HCT116 (cell line): ENCODE measurements at regions not wholly inside any gene's neighbourhood (a gene's known extent, or its start where the extent isn't known, plus 50 kb on each side); places are given as distances from the start of the nearest gene placed in this dataset.

Source experiments
- ATAC-seq: fragments of 200-7000 bp; cut with Tn5 transposase; 2 replicates; pipeline ENCODE4 v1.9.1; 2020; ENCODE audit warnings: mild to moderate bottlenecking, moderate library complexity
- BruUV-seq: library from RNA; stranded (reverse); fragments of 400-500 nt; replicated peaks from 2 replicates; lab custom pipeline; 2021; lab: Mats Ljungman, UMichigan
- CTCF ChIA-PET: fragments of 300-600 bp; sonication (Branson Sonifier 250); formaldehyde crosslinking; loops from one replicate; lab custom pipeline; 2021; ENCODE audit warnings: antibody characterized with exemption; lab: Charles Lee
- POLR2A ChIA-PET: fragments of 300-600, 350-600 bp; sonication (Branson Sonifier 250); formaldehyde crosslinking; loops from one replicate; lab custom pipeline; 2021; ENCODE audit warnings: antibody characterized with exemption; lab: Charles Lee
- RAD21 ChIA-PET, 2 experiments: fragments of 300-600 bp; sonication (Branson Sonifier 250); formaldehyde crosslinking; loops; one replicate each; lab custom pipeline; 2023; ENCODE audit warnings: low total read pairs in 2 of 2; ENCODE audit not compliant: uncharacterized antibody in 2 of 2, unreplicated experiment in 2 of 2, low non-redundant PET in 1 of 2; lab: Charles Lee
- DNase-seq: peaks from one replicate; pipeline ENCODE4 v3.0.0-alpha.2; 2010; ENCODE audit warnings: low read depth, low spot score
- H2AFZ ChIP-seq: fragments of 200-600 bp; shearing (Covaris generic), sonication (generic); 2 replicates; pipeline ENCODE4 v1.6.1; 2017; ENCODE audit warnings: low read depth, mixed run types, mixed read lengths, antibody characterized with exemption, low read length; ENCODE audit not compliant: poor library complexity, severe bottlenecking
- H3K27ac ChIP-seq: 2 replicates; pipeline ENCODE4 v1.5.1; 2012; ENCODE audit warnings: low read depth, low read length
- H3K27me3 ChIP-seq: fragments of 200-600 bp; sonication (generic); 2 replicates; pipeline ENCODE4 v1.6.1; 2016; ENCODE audit warnings: mixed run types, low read length, mixed read lengths; ENCODE audit not compliant: insufficient read depth
- H3K36me3 ChIP-seq, 2 experiments: fragments of 200-500 bp in 1 of 2; fragments of 200-600 bp in 1 of 2; sonication (Bioruptor generic) in 1 of 2; sonication (generic) in 1 of 2; 2 replicates each; pipeline versions ENCODE4 v1.5.1 to v1.6.1; 2014 to 2016; ENCODE audit warnings: low read length in 2 of 2, inconsistent platforms in 1 of 2, mixed read lengths in 1 of 2, mixed run types in 1 of 2; ENCODE audit not compliant: insufficient read depth in 2 of 2, control insufficient read depth in 1 of 2
- H3K4me1 ChIP-seq, 2 experiments: fragments of 200-600 bp in 1 of 2; sonication (generic) in 1 of 2; 2 replicates each; pipeline versions ENCODE4 v1.5.1 to v1.6.1; 2012 to 2017; ENCODE audit warnings: low read length in 2 of 2, inconsistent platforms in 1 of 2, mild to moderate bottlenecking in 1 of 2, mixed read lengths in 1 of 2, mixed run types in 1 of 2, moderate library complexity in 1 of 2; ENCODE audit not compliant: insufficient read depth in 2 of 2, control insufficient read depth in 1 of 2
- H3K4me2 ChIP-seq: fragments of 200-600 bp; sonication (generic); 2 replicates; pipeline ENCODE4 v1.6.1; 2017; ENCODE audit warnings: mixed run types, low read length, mixed read lengths
- H3K4me3 ChIP-seq, 2 experiments: fragments of 200-600 bp in 1 of 2; sonication (generic) in 1 of 2; replicated peaks in 1 of 2; 2 replicates each; pipeline ENCODE4 v1.5.1; 2011 to 2016; ENCODE audit warnings: low read length in 2 of 2, control low read depth in 1 of 2, low read depth in 1 of 2, mild to moderate bottlenecking in 1 of 2, mixed read lengths in 1 of 2, mixed run types in 1 of 2
- H3K79me2 ChIP-seq: fragments of 200-600 bp; sonication (generic); 2 replicates; pipeline ENCODE4 v1.6.1; 2017; ENCODE audit warnings: mild to moderate bottlenecking, mixed run types, low read length, moderate library complexity, mixed read lengths; ENCODE audit not compliant: insufficient read depth
- H3K9ac ChIP-seq: fragments of 200-600 bp; sonication (generic); 2 replicates; pipeline ENCODE4 v1.6.1; 2016; ENCODE audit warnings: low read length, mixed read lengths
- H3K9me2 ChIP-seq: fragments of 200-600 bp; sonication (generic), shearing (Covaris generic); 2 replicates; pipeline ENCODE4 v1.6.1; 2017; ENCODE audit warnings: mixed run types, mild to moderate bottlenecking, moderate library complexity; ENCODE audit not compliant: insufficient read depth
- H3K9me3 ChIP-seq, 2 experiments: fragments of 200-500 bp in 1 of 2; fragments of 200-600 bp in 1 of 2; sonication (Bioruptor generic) in 1 of 2; sonication (generic) in 1 of 2; 2 replicates each; pipeline ENCODE4 v1.6.1; 2014 to 2017; ENCODE audit warnings: low read length in 2 of 2, mixed read lengths in 2 of 2, inconsistent platforms in 1 of 2, low read depth in 1 of 2, mild to moderate bottlenecking in 1 of 2, mixed run types in 1 of 2, moderate library complexity in 1 of 2; ENCODE audit not compliant: control insufficient read depth in 1 of 2, insufficient read depth in 1 of 2
- H4K20me1 ChIP-seq: fragments of 200-600 bp; sonication (generic), shearing (Covaris generic); 2 replicates; pipeline ENCODE4 v1.6.1; 2017; ENCODE audit warnings: mixed run types, mild to moderate bottlenecking, moderate library complexity; ENCODE audit not compliant: insufficient read depth
- ATF3 ChIP-seq: IDR thresholded peaks from 2 replicates; pipeline ENCODE4 v1.6.1; 2012
- CBX3 ChIP-seq: IDR thresholded peaks from 2 replicates; pipeline ENCODE4 v1.6.1; 2012; ENCODE audit warnings: low read depth
- EGR1 ChIP-seq: IDR thresholded peaks from 2 replicates; pipeline ENCODE4 v1.6.1; 2012; ENCODE audit warnings: low read depth
- ELF1 ChIP-seq: IDR thresholded peaks from 2 replicates; pipeline ENCODE4 v1.6.1; 2012; ENCODE audit warnings: low read depth, borderline replicate concordance
- JUND ChIP-seq: IDR thresholded peaks from 2 replicates; pipeline ENCODE4 v1.6.1; 2012
- POLR2AphosphoS5 ChIP-seq: IDR thresholded peaks from 2 replicates; pipeline ENCODE4 v1.6.1; 2011; ENCODE audit warnings: mild to moderate bottlenecking, low read depth, low read length, moderate library complexity
- RAD21 ChIP-seq: IDR thresholded peaks from 2 replicates; pipeline ENCODE4 v1.6.1; 2012; ENCODE audit warnings: low read depth, mild to moderate bottlenecking
- SRF ChIP-seq: IDR thresholded peaks from 2 replicates; pipeline ENCODE4 v1.6.1; 2012; ENCODE audit warnings: low read depth
- TCF7L2 ChIP-seq: IDR thresholded peaks from 2 replicates; pipeline ENCODE4 v1.7.0; 2011; ENCODE audit warnings: borderline replicate concordance, inconsistent platforms; ENCODE audit not compliant: insufficient read depth, insufficient read length; ENCODE audit errors: extremely low read depth
- ZFX ChIP-seq: fragments of 450-650 bp; IDR thresholded peaks from 2 replicates; pipeline ENCODE4 v1.6.1; 2017
- intact Hi-C: fragments of 100-400 bp; cut with micrococcal nuclease; formaldehyde crosslinking; loops from 2 replicates; pipeline ENCODE4 v1.10.0; 2022
- TF ChIP-seq, protein P1 (sequence below), 3 experiments: fragments of 200-600 bp in 1 of 3; sonication (generic) in 1 of 3; IDR thresholded peaks in 2 of 3; conservative IDR thresholded peaks in 1 of 3; 2 replicates each; pipeline ENCODE4 v1.5.1; 2012 to 2017; ENCODE audit warnings: low read depth in 2 of 3, low read length in 2 of 3, antibody characterized with exemption in 1 of 3, borderline replicate concordance in 1 of 3, control low read depth in 1 of 3, mild to moderate bottlenecking in 1 of 3, mixed read lengths in 1 of 3, mixed run types in 1 of 3, moderate library complexity in 1 of 3; ENCODE audit not compliant: insufficient read depth in 1 of 3

- H3K27me3 ChIP-seq = no peaks in the 10 kb centered on the region
- H3K4me2 ChIP-seq = no peak overlapping the region
These were observed 389.9 kb downstream of the SIPA1L2 start for GRCh38 chr1:232239998-232240397.

More at GRCh38 chr1:232239998-232240397, 389.9 kb downstream of the SIPA1L2 start:
- Histone ChIP-seq H3K9me2 (no peaks in the 10 kb centered on the region), H3K9ac (no peak overlapping the region), H3K4me3 (no peak overlapping the region), H3K27ac (no peak overlapping the region), H3K4me1 (no peaks in the 10 kb centered on the region), H2AFZ (no peak overlapping the region), H4K20me1 (no peaks in the 10 kb centered on the region), H3K9me3 (no peaks in the 10 kb centered on the region), H3K79me2 (no peaks in the 10 kb centered on the region), H3K36me3 (no peaks in the 10 kb centered on the region)
- DNase-seq (no peak), ATAC-seq (no peak)
- RAD21 ChIA-PET = no interaction called here
- intact Hi-C loops = no loop called here
- CTCF ChIA-PET = no interaction called here
- TF ChIP-seq TCF7L2 (no peak), ATF3 (no peak), JUND (no peak), RAD21 (no peak), ELF1 (no peak), POLR2AphosphoS5 (no peak), SRF (no peak), CBX3 (no peak), ZFX (no peak), EGR1 (no peak)
- TF ChIP-seq, protein P1, sequence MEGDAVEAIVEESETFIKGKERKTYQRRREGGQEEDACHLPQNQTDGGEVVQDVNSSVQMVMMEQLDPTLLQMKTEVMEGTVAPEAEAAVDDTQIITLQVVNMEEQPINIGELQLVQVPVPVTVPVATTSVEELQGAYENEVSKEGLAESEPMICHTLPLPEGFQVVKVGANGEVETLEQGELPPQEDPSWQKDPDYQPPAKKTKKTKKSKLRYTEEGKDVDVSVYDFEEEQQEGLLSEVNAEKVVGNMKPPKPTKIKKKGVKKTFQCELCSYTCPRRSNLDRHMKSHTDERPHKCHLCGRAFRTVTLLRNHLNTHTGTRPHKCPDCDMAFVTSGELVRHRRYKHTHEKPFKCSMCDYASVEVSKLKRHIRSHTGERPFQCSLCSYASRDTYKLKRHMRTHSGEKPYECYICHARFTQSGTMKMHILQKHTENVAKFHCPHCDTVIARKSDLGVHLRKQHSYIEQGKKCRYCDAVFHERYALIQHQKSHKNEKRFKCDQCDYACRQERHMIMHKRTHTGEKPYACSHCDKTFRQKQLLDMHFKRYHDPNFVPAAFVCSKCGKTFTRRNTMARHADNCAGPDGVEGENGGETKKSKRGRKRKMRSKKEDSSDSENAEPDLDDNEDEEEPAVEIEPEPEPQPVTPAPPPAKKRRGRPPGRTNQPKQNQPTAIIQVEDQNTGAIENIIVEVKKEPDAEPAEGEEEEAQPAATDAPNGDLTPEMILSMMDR (IDR thresholded peaks at IDR 0.05 in 2 of 3, conservative IDR thresholded peaks at IDR 0.05 in 1 of 3; ENCODE audit: borderline replicate concordance in 1 of 3, insufficient read depth in 1 of 3, low read depth in 2 of 3, low read length in 2 of 3) = no peak
- POLR2A ChIA-PET = no interaction called here
- no TSS peak for BruUV-seq
